EH (cell line): ENCODE measurements at regions not wholly inside any gene's neighbourhood (a gene's known extent, or its start where the extent isn't known, plus 50 kb on each side); places are given as distances from the start of the nearest gene placed in this dataset.

ENCODE experiments used
- DNase-seq: peaks from one replicate; pipeline ENCODE4 v3.0.0-alpha.2; 2015; ENCODE audit warnings: low read depth

GRCh38 chr20:63128367-63128766, 87.6 kb downstream of the YTHDF1 start:
- no peak for DNase-seq

GRCh38 chr20:63127700-63128364, 88.1 kb downstream of the YTHDF1 start:
- no peak for DNase-seq

- no peak for DNase-seq
These were observed 88.8 kb downstream of the YTHDF1 start for GRCh38 chr20:63126876-63127699.

DNA sequence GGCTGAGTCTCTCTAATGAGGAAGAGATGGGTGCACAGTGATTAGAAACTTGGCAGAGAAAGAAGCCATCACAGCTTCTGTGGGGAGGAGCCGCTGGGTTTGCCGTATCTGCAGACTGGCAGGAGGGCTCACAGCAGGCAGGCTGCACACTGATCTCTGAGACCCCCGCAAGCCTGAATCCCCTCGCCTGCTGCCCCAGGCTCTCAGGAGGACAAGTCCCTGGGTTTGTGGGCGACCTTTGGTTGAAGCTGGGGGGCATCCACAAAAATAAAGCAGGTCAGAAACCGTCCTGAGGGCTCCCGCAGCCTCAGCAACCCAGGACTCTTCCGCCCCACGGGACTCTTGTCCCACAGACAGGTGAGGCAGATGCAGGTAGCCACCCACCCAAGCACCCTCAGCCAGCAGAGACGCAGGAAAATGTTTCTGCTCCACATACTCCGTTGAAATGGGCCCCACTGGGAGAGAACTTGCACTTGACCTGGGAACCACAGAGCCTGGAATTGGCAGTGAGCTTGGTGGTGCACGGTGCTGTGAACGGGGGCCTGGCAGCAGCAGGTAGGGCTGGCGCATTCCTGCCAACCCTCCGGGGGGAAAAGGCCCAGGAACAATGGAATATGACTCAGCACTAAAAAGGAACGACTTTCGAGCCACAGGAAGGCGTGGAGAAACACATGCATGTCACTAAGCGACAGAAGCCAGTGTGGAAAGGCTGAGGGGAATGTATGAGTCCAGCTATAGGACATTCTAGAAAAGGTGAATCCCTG, 89.9 kb downstream of the YTHDF1 start:
- DNase-seq: no peak

DNA sequence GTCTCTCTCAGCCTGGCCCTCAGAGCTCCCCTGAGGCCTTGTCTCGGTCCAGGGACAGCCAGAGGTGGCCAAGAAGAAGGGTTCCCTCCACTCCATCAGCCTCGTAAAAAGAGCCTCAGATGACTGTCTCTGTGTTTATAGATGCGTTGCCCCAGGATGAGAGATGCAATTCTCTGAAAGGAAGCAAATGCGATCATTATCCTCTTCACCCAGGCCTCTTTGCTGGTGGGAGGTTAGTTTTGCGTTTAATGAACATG, 90.4 kb downstream of the YTHDF1 start:
- DNase-seq: no peak

DNA sequence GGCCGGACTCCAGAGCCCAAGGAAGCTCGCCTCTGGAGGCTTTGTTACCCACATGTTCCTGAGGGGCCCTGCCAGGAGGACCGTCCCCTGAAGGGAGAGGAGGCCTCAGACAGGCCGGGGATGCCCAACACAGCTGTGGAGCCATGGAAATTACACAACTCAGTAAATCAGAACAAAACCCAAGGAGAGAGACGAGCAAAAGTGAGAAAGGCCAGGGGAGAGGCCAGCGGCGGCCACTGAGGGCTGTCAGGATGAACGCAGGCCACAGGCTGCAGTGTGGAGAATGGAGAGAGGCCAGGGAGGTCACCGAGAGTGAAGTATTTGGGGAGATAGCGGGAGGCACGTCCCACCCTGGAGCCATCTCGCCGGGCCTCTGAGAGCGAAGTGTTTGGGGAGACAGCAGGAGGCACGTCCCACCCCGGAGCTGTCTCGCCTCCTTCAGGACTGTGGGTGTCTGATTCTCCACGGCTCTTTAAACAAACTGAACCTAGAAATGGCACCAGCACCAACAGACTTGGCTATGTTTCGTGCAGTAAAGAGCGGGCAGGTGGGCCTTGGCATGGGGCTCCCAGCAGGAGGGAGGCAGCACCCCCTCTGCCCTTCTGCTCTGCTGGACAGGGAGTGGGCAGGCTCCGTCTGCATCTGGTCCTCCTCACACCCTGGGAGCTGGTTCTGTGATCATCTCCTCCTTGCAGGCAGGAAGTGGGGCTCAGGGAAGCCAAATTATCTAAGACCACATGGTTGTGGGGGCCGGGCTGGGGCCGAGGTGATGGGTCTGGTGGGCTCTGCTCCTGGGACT, 91.0 kb downstream of the YTHDF1 start:
- DNase-seq: no peak

DNA sequence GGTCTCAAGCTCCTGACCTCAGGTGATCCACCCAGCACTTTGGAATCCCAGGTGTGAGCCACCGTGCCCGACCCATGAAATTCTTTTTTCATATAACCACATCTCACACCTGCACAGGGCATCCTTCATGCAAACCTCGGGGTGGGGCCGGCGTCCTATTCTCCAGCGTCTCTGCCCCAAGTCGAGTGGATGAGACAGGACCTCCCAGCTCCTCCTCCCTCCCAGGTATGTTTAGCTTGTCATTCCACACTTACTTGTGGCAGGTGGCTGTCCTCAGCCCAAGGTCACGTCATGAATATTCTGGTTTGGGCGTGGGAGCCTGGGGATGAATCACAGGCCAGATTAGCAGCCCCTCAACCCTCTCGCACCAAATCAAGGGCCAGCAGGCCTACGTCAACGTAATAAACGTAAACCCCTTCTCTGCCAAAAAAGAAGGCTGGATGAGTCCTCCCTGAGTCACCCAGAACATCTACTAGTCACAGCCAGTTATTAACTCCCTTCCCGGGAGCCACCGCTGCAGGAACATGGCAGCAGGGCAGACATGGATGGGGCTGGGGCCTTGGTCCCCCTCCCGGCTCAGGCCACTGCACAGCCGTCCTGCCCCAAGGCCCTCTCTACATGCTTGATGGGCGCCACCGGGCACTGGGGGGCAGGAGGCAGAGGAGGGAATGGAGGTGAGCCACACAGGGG, 91.7 kb downstream of the YTHDF1 start:
- DNase-seq: peak; percentile 15

DNA sequence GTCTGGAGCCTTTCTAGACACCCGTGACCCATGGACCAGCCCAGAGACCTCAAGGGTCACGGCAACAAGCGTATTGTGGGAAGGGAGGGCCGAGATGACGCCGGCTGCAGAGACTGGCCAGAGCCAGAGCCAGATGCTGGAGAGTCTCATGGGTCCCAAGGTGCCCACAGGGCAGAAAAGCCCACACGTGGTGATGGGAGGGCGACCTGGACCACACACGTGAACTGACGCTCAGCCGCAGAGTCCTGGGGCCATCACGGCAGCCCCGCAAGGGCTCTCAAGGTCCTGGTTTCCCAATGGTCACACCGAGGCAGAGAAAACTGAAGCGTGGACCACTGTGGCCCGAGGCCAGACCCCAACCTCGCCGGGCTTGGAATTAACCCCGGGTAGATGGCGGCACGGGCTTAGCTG, 92.6 kb downstream of the YTHDF1 start:
- DNase-seq: no peak

DNA sequence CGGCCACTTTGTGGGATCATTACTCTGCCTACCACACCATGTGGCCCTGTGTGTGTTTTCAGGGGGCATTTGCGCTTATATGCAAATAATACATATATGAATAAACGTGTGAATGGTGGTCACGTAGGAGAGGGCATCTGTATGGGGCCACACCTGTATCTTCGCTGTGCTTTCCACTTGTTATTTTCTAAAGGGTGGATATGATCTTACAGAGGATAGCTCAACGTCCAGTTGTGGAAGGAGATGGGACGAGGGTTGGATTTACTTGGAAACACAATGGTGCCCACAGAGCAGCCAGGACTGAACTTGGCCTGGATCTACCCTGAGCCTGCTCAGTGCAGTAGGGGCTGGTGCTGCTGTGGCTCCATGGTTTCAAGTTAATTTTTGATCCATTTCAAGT, 93.3 kb downstream of the YTHDF1 start:
- no peak for DNase-seq

DNA sequence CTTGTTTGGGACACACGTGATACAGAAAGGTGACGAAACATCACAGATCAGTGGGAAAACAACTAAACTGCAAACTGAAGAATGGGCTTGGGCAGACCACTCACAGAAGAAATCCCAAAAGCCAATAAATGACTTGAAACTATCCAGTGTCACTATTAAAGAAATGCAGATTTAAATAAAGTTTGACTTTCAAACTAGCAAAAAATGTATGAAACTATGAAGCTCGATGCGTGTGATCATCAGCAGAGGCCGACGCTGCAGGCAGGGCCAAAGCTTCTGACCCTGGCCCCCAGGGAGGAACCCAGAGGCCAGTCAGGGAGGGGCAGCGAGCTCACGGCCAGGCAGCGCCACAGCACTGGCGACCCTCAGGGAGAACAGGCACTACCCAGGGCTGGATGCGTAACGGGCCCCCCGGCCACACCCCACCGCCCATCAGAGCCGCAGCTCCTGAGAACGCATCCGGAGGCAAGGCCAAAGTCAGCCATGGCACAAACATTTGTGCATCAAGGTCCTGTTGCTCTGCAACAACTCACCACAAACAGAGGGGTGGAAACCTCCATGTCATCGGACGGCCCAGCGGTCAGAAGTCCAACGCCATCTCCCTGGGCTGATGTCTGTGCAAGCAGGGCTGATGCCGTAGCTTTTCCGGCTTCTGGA, 94.1 kb downstream of the YTHDF1 start:
- DNase-seq: no peak

DNA sequence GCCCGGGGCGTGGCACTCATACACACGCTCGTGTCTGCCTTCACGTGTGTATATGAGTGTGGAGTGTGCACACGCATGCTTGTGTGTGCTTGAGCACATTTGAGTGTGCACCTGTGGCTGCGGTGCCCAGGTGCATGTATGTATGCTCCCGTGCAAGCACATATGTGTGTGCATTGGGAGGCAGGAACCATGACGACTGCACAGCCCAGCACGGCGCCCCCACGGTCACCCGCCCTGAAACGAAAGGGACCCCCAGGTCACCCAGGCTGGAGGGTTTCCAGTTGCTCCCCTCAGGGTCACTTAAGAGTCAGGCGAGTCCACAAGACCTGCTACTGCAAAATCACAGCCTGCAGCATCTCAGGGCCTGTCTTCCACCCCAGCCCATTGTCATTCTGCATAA, 94.7 kb downstream of the YTHDF1 start:
- DNase-seq: no peak

DNA sequence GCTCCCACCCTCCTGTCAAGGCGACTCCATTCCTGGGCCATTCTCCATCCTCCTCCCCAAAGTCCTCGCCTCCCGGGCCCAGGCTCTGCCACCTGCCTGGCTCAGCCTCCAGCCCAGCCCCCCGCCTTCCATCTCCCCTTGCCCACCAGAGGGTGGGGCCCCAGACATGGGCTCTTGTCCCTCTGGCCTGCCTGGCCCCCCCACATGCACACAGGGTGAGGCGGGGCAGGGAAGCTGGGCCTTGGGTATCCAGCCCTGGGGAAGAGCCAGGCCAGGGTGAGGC, 95.2 kb downstream of the YTHDF1 start:
- no peak for DNase-seq

DNA sequence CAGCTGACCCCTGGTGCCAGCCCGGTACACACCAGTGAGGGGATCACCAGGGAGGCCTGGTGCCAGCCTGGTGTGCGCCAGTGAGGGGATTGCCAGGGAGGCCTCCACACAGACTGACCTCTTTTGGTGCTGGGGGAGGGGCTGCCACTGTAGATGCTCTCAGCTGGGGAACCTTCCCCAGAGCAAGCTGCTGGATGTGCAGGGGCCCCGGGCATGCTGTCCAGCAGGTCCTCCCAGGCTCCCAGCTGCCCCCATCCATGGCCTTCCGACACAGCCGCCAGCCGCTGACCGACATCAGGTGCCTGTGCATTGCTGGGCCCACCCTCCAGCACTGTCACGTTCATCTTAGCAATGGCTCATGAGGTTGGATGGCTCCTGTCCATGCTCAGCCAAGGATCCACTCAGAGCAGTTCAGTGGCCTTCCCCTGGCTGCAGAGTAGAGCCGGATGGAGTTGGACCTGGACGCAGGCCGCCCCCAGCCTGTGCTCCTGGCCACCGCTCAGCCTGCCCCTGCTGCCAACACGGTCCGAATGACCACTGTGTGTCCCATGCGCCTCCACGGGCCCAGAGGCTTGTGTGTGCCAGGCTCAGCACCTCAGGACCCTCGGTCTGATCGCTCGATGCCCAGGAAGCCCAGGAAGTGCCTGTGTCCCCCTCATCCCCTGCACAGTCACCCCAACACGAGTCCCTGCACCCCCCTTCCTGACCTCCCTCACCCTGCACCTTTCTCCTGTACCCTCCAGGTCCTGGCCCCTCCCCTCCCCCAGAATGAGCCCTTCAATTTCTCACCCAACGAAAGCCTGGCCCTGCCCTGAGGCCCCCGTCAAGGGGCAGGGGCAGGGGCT, 95.7 kb downstream of the YTHDF1 start:
- DNase-seq: no peak

- no peak for DNase-seq
These were observed 96.6 kb downstream of the YTHDF1 start for GRCh38 chr20:63119121-63119962.

DNA sequence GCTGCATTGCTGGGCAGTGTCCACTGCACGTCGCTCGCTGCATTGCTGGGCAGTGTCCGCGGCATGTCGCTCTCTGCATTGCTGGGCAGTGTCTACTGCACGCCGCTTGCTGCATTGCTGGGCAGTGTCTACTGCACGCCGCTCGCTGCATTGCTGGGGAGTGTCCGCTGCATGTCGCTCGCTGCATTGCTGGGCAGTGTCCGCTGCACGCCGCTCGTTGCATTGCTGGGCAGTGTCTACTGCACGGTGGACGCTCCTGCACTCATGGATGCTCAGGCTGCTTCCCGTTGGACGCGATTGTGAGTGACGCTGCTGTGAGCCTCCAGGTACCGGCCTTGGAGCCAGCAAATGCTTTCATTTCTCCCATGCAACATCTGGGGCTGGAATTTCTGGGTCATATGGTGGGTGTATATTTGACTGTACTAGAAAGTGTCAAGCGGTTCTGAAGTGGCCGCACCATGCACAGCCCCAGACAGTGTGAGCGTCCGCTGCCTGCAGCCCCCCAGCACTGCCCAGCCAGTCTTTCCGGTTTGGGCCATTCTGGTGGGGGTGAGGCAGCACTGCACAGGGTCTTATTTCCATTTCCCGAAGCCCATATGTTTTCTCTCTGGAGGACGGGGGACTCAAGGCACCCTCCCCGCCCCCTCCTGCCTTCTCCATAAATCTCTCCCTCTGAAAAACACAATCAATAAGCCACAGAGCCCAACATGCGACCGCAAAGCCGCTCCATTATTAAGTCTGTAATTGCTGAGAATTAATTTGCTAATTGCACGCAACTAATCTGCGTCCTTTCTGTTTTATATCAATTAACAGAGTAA, 97.4 kb downstream of the YTHDF1 start:
- no peak for DNase-seq

GRCh38 chr20:63117661-63118302, 98.1 kb downstream of the YTHDF1 start:
- DNase-seq: no peak

DNA sequence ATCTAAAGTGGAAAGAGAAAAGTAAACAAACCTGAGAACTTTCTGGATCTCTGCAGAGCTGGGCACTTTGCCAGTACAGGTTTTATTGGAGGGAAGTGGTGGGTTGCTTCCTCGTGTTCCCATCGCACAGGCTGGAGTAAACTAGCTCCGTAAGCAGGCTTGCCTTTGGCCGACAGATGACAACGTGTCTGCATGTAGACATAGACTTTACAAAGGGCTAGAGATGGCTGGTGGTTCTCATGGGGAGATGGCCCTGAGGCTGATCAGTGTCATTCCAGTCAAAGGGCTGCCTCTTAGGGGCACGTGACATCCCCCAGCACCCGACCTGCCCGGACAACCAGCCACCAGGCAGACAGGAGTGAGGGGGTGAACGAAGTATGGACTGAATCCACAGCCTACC, 98.8 kb downstream of the YTHDF1 start:
- no peak for DNase-seq

DNA sequence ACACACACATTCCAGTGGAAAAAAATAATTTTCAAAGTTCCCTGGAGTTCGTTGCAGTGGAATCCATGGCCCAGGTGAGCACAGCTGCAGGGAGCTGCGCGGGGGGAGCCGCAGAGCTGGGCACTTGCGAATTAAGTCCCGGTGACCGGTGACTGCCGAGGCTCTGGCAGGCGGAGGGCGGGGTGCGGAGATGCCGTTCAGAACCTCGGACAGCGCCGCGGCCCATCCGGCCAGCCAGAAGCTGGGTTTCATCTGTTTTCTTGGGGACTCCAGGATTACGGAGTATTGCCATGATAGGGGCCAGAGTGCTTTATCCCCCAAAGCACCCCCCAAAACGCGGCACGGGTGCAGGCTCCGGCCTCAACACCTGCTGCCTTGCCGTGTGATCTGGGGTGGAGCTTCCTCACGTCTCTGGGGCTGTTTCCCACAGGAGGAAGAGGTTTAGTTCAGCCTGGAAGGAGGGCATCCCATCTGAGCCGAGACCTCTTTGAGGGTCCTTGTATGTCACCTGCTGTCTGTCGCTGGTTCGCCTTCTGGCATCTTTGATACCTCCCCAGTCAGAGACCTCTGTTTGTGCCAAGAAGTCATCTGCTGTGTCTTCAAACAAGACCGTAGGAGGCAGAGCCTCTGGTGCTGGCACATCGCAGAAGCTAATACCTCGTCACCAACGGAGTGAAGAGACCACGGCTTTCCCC, 99.4 kb downstream of the YTHDF1 start:
- peak; percentile 30 for DNase-seq
